ENCODE measurements at regions not wholly inside any gene's neighbourhood (a gene's known extent, or its start where the extent isn't known, plus 50 kb on each side); places are given as distances from the start of the nearest gene placed in this dataset.

- TF ChIP-seq CTCF (IDR thresholded peaks at IDR 0.05; ENCODE audit: low read length): no peak
- no peak for TF ChIP-seq EZH2 (IDR thresholded peaks at IDR 0.05; ENCODE audit: borderline replicate concordance, low read length)
Measured at GRCh38 chr1:235013512-235013911, 115.1 kb downstream of the TOMM20 start.
